Spleen (tissue), 7 donors: ENCODE measurements at regions not wholly inside any gene's neighbourhood (a gene's known extent, or its start where the extent isn't known, plus 50 kb on each side); places are given as distances from the start of the nearest gene placed in this dataset.

Experiments used
- CTCF ChIP-seq, 11 experiments: fragments of 200-600 bp in 7 of 11; fragments of 450-650 bp in 4 of 11; sonication (generic) in 4 of 11; IDR thresholded peaks in 8 of 11; conservative IDR thresholded peaks in 3 of 11; 1 replicate in 7 of 11; 2 replicates in 4 of 11; pipeline versions ENCODE4 v1.4.0 to v1.8.0; 2016 to 2021; ENCODE audit warnings: antibody characterized with exemption in 11 of 11, inconsistent platforms in 4 of 11, mild to moderate bottlenecking in 1 of 11
- POLR2A ChIP-seq, 3 donors: fragments of 450-650 bp; IDR thresholded peaks; one replicate each; pipeline ENCODE4 v1.5.1; 2017; ENCODE audit warnings: antibody characterized with exemption in 3 of 3, mild to moderate bottlenecking in 1 of 3
- POLR2AphosphoS5 ChIP-seq, 3 donors: sonication (generic); formaldehyde crosslinking; IDR thresholded peaks; one replicate each; pipeline ENCODE4 v1.5.1; 2017; ENCODE audit warnings: antibody characterized with exemption in 3 of 3
- donor health status: DM: no; HTN: no; CAD: no; lungs with moderate emphysema.
- donor health status: DM: no; HTN: no; CAD: no.
- donor health status: DM: no; HTN: no; CAD: no.

GRCh38 chr6:14692208-14692607, 553.7 kb upstream of the JARID2 start:
- TF ChIP-seq POLR2A (IDR thresholded peaks at IDR 0.05) (no peak), CTCF (IDR thresholded peaks at IDR 0.05 in 8 of 11, conservative IDR thresholded peaks at IDR 0.05 in 3 of 11) (no peak), POLR2AphosphoS5 (IDR thresholded peaks at IDR 0.05) (no peak)
